GM12878 (cell line): ENCODE measurements at regions not wholly inside any gene's neighbourhood (a gene's known extent, or its start where the extent isn't known, plus 50 kb on each side); places are given as distances from the start of the nearest gene placed in this dataset.

Source experiments
- BACH1 ChIP-seq: fragments of 450-650 bp; IDR thresholded peaks from 2 replicates; pipeline ENCODE4 v1.6.1; 2017; ENCODE audit warnings: mild to moderate bottlenecking, borderline replicate concordance
- EED ChIP-seq: sonication (generic); IDR thresholded peaks from 2 replicates; pipeline ENCODE4 v1.6.1; 2016; ENCODE audit warnings: antibody characterized with exemption, low read depth
- PAX5 ChIP-seq: IDR thresholded peaks from 2 replicates; pipeline ENCODE4 v1.6.1; 2011; ENCODE audit warnings: low read depth, low read length, borderline replicate concordance
- RB1 ChIP-seq: fragments of 450-650 bp; formaldehyde crosslinking; IDR thresholded peaks from 2 replicates; pipeline ENCODE4 v1.6.1; 2017; ENCODE audit warnings: mild to moderate bottlenecking, borderline replicate concordance
- SIX5 ChIP-seq: IDR thresholded peaks from 2 replicates; pipeline ENCODE4 v1.6.1; 2011; ENCODE audit warnings: mild to moderate bottlenecking, low read depth, low read length, moderate library complexity; ENCODE audit not compliant: severe bottlenecking
- SREBF2 ChIP-seq: IDR thresholded peaks from 2 replicates; pipeline ENCODE4 v1.6.1; 2012; ENCODE audit warnings: mild to moderate bottlenecking, low read length
- TF ChIP-seq, protein P1 (sequence below): fragments of 450-650 bp; formaldehyde crosslinking; IDR thresholded peaks from 2 replicates; pipeline ENCODE4 v1.5.0; 2022; ENCODE audit warnings: mild to moderate bottlenecking, missing genetic modification characterization
- TF ChIP-seq, protein P2 (sequence below): fragments of 450-650 bp; IDR thresholded peaks from 2 replicates; pipeline ENCODE4 v1.6.1; 2018; ENCODE audit warnings: mild to moderate bottlenecking, low read depth, moderate library complexity; ENCODE audit not compliant: partially characterized antibody

DNA sequence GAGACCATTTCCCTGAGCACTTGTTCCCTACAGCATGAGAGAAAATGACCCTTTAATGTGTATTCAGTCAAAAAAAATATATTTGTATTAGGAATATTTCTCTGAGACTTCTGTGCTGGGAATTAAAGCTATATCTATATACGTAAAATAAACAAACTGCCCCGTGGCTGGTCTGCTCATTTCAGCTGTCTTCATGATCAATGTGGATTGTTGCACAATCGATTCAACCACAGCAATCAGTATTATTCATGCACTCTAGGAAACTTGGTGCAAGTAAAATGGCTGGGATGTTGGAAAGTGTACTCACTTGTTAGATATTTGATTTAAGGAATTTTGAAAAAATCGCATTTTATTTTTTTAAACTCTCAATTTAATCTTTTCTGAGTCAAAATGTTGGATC is 307.9 kb upstream of the ZFP42 start (continued):
- TF ChIP-seq EED: no peak
- no peak for TF ChIP-seq BACH1
- no peak for TF ChIP-seq SIX5
- TF ChIP-seq PAX5: no peak
- TF ChIP-seq, protein P1, sequence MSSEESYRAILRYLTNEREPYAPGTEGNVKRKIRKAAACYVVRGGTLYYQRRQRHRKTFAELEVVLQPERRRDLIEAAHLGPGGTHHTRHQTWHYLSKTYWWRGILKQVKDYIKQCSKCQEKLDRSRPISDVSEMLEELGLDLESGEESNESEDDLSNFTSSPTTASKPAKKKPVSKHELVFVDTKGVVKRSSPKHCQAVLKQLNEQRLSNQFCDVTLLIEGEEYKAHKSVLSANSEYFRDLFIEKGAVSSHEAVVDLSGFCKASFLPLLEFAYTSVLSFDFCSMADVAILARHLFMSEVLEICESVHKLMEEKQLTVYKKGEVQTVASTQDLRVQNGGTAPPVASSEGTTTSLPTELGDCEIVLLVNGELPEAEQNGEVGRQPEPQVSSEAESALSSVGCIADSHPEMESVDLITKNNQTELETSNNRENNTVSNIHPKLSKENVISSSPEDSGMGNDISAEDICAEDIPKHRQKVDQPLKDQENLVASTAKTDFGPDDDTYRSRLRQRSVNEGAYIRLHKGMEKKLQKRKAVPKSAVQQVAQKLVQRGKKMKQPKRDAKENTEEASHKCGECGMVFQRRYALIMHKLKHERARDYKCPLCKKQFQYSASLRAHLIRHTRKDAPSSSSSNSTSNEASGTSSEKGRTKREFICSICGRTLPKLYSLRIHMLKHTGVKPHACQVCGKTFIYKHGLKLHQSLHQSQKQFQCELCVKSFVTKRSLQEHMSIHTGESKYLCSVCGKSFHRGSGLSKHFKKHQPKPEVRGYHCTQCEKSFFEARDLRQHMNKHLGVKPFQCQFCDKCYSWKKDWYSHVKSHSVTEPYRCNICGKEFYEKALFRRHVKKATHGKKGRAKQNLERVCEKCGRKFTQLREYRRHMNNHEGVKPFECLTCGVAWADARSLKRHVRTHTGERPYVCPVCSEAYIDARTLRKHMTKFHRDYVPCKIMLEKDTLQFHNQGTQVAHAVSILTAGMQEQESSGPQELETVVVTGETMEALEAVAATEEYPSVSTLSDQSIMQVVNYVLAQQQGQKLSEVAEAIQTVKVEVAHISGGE: no peak
- TF ChIP-seq, protein P2, sequence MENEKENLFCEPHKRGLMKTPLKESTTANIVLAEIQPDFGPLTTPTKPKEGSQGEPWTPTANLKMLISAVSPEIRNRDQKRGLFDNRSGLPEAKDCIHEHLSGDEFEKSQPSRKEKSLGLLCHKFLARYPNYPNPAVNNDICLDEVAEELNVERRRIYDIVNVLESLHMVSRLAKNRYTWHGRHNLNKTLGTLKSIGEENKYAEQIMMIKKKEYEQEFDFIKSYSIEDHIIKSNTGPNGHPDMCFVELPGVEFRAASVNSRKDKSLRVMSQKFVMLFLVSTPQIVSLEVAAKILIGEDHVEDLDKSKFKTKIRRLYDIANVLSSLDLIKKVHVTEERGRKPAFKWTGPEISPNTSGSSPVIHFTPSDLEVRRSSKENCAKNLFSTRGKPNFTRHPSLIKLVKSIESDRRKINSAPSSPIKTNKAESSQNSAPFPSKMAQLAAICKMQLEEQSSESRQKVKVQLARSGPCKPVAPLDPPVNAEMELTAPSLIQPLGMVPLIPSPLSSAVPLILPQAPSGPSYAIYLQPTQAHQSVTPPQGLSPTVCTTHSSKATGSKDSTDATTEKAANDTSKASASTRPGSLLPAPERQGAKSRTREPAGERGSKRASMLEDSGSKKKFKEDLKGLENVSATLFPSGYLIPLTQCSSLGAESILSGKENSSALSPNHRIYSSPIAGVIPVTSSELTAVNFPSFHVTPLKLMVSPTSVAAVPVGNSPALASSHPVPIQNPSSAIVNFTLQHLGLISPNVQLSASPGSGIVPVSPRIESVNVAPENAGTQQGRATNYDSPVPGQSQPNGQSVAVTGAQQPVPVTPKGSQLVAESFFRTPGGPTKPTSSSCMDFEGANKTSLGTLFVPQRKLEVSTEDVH: no peak
- TF ChIP-seq SREBF2: no peak
- no peak for TF ChIP-seq RB1
